CD4-positive, alpha-beta T cell (primary cell): ENCODE measurements at regions not wholly inside any gene's neighbourhood (a gene's known extent, or its start where the extent isn't known, plus 50 kb on each side); places are given as distances from the start of the nearest gene placed in this dataset.

Experiments used
- ATAC-seq: fragments of 200-7000 bp; cut with Tn5 transposase; one replicate; pipeline ENCODE4 v1.10.0; 2022; ENCODE audit warnings: mild to moderate bottlenecking; ENCODE audit not compliant: poor library complexity
- CTCF ChIA-PET: fragments of 350-600 bp; sonication (Branson Sonifier 250); formaldehyde crosslinking; loops from one replicate; lab custom pipeline; 2021; ENCODE audit warnings: antibody characterized with exemption, inconsistent platforms; lab: Charles Lee
- POLR2A ChIA-PET: fragments of 350-600 bp; sonication (Branson Sonifier 250); formaldehyde crosslinking; loops from one replicate; lab custom pipeline; 2021; ENCODE audit warnings: antibody characterized with exemption, inconsistent platforms; lab: Charles Lee
- DNase-seq, 14 experiments: peaks; one replicate each; pipeline ENCODE4 v3.0.0-alpha.2; 2013 to 2020; ENCODE audit warnings: mixed read lengths in 2 of 14
- H3K27ac ChIP-seq, 2 donors: one replicate each; pipeline versions ENCODE4 v1.5.1 to v1.7.0; 2013; ENCODE audit warnings: low read length in 2 of 2, low read depth in 1 of 2, mild to moderate bottlenecking in 1 of 2
- H3K27me3 ChIP-seq, 2 experiments: 1 replicate in 1 of 2; 2 replicates in 1 of 2; pipeline versions ENCODE4 v1.6.1 to v1.7.0; 2013; ENCODE audit warnings: low read length in 2 of 2, control low read depth in 1 of 2, mild to moderate bottlenecking in 1 of 2, moderate library complexity in 1 of 2; ENCODE audit not compliant: insufficient read depth in 2 of 2, control insufficient read depth in 1 of 2
- H3K36me3 ChIP-seq: one replicate; pipeline ENCODE4 v1.6.1; 2013; ENCODE audit warnings: low read length, control low read depth; ENCODE audit not compliant: insufficient read depth
- H3K4me1 ChIP-seq: one replicate; pipeline ENCODE4 v1.6.1; 2013; ENCODE audit warnings: low read length, control low read depth; ENCODE audit not compliant: insufficient read depth
- H3K4me3 ChIP-seq: one replicate; pipeline ENCODE4 v1.5.1; 2013; ENCODE audit warnings: mild to moderate bottlenecking, low read length, moderate library complexity
- H3K9me3 ChIP-seq, 2 experiments: 1 replicate in 1 of 2; 2 replicates in 1 of 2; pipeline versions ENCODE4 v1.6.1 to v1.7.0; 2013; ENCODE audit warnings: low read length in 2 of 2, mild to moderate bottlenecking in 2 of 2, control low read depth in 1 of 2, moderate library complexity in 1 of 2; ENCODE audit not compliant: control insufficient read depth in 1 of 2, insufficient read depth in 1 of 2
- H3K27ac Mint-ChIP-seq: one replicate; pipeline ENCODE4 v1.8.0; 2020; ENCODE audit warnings: mixed read lengths
- H3K27me3 Mint-ChIP-seq: one replicate; pipeline ENCODE4 v1.8.0; 2021; ENCODE audit warnings: mixed read lengths
- H3K36me3 Mint-ChIP-seq: one replicate; pipeline ENCODE4 v1.8.0; 2021; ENCODE audit warnings: low read depth, mixed read lengths
- H3K4me1 Mint-ChIP-seq: one replicate; pipeline ENCODE4 v1.8.0; 2021; ENCODE audit warnings: low read depth, mixed read lengths
- H3K4me3 Mint-ChIP-seq: one replicate; pipeline ENCODE4 v1.8.0; 2020; ENCODE audit warnings: mild to moderate bottlenecking, mixed read lengths
- H3K9me3 Mint-ChIP-seq: one replicate; pipeline ENCODE4 v1.8.0; 2020; ENCODE audit warnings: mixed read lengths
- CTCF ChIP-seq: fragments of 200-600 bp; IDR thresholded peaks from one replicate; pipeline ENCODE4 v1.8.0; 2022; ENCODE audit warnings: antibody characterized with exemption, mild to moderate bottlenecking
- intact Hi-C, 2 experiments: fragments of 100-400 bp; cut with DNase I in 1 of 2; cut with micrococcal nuclease in 1 of 2; formaldehyde crosslinking; loops; one replicate each; pipeline versions ENCODE4 v1.15.1 to v1.9.0; 2023 to 2025; cut with DNase I, micrococcal nuclease

- no peak overlapping the region for H3K27ac ChIP-seq
- no peak for DNase-seq
- Mint-ChIP-seq H3K9me3 (peaks cover 4% of the 10 kb centered on the region), H3K36me3 (no peaks in the 10 kb centered on the region), H3K4me3 (no peak overlapping the region), H3K27ac (no peak overlapping the region), H3K4me1 (no peaks in the 10 kb centered on the region), H3K27me3 (no peaks in the 10 kb centered on the region)
- ChIA-PET CTCF (no interaction called here), POLR2A (no interaction called here)
- no peaks in the 10 kb centered on the region for H3K27me3 ChIP-seq
- no peak for ATAC-seq
- H3K36me3 ChIP-seq = no peaks in the 10 kb centered on the region
- H3K4me3 ChIP-seq = no peak overlapping the region
- intact Hi-C loops = no loop called here
- no peak for TF ChIP-seq CTCF
- H3K4me1 ChIP-seq = no peaks in the 10 kb centered on the region
- peaks cover 0 to 7% of the 10 kb centered on the region in 2 experiments for H3K9me3 ChIP-seq
These were observed 223.7 kb upstream of the ADAMTS5 start for GRCh38 chr21:27190601-27191000.

- H3K27ac ChIP-seq = no peak overlapping the region
- Mint-ChIP-seq H3K4me3 (no peak overlapping the region), H3K4me1 (no peaks in the 10 kb centered on the region), H3K27ac (no peak overlapping the region), H3K36me3 (no peaks in the 10 kb centered on the region), H3K27me3 (no peaks in the 10 kb centered on the region), H3K9me3 (peaks cover 4% of the 10 kb centered on the region)
- ATAC-seq (no peak), DNase-seq (no peak)
- no peaks in the 10 kb centered on the region for H3K36me3 ChIP-seq
- no peaks in the 10 kb centered on the region for H3K27me3 ChIP-seq
- no peaks in the 10 kb centered on the region for H3K4me1 ChIP-seq
- intact Hi-C loops = no loop called here
- H3K4me3 ChIP-seq = no peak overlapping the region
- TF ChIP-seq CTCF = no peak
- ChIA-PET CTCF (no interaction called here), POLR2A (no interaction called here)
- peaks cover 0 to 7% of the 10 kb centered on the region in 2 experiments for H3K9me3 ChIP-seq
These were observed 223.0 kb upstream of the ADAMTS5 start for GRCh38 chr21:27189870-27190269.

GRCh38 chr21:27173053-27173452 is 206.2 kb upstream of the ADAMTS5 start:
- POLR2A ChIA-PET = no interaction called here
- no peak overlapping the region for H3K27ac ChIP-seq
- Mint-ChIP-seq H3K4me1 (no peaks in the 10 kb centered on the region), H3K27me3 (no peaks in the 10 kb centered on the region), H3K9me3 (peaks cover 7% of the 10 kb centered on the region), H3K27ac (no peak overlapping the region), H3K4me3 (no peak overlapping the region), H3K36me3 (no peaks in the 10 kb centered on the region)
- CTCF ChIA-PET = no interaction called here
- ATAC-seq (no peak), DNase-seq (no peak)
- H3K9me3 ChIP-seq = peaks cover 0 to 9% of the 10 kb centered on the region in 2 experiments
- no peaks in the 10 kb centered on the region for H3K4me1 ChIP-seq
- H3K36me3 ChIP-seq = no peaks in the 10 kb centered on the region
- no peaks in the 10 kb centered on the region for H3K27me3 ChIP-seq
- intact Hi-C loops = no loop called here
- no peak overlapping the region for H3K4me3 ChIP-seq
- TF ChIP-seq CTCF = no peak
